DND-41 (cell line): ENCODE measurements at regions not wholly inside any gene's neighbourhood (a gene's known extent, or its start where the extent isn't known, plus 50 kb on each side); places are given as distances from the start of the nearest gene placed in this dataset.

Experiments used
- ATAC-seq: fragments of 200-7000 bp; cut with Tn5 transposase; 3 replicates; pipeline ENCODE4 v1.9.1; 2021; ENCODE audit warnings: low read depth; ENCODE audit not compliant: insufficient read depth
- DNase-seq: peaks from one replicate; pipeline ENCODE4 v3.0.0-alpha.2; 2020
- H2AFZ ChIP-seq: 2 replicates; pipeline ENCODE4 v1.6.0; 2012; ENCODE audit warnings: low read depth, low read length
- H3K27ac ChIP-seq: 2 replicates; pipeline ENCODE4 v1.5.1; 2012; ENCODE audit warnings: low read length, inconsistent platforms
- H3K27me3 ChIP-seq: fragments of 200-600 bp; sonication (generic); 2 replicates; pipeline ENCODE4 v1.6.0; 2012; ENCODE audit warnings: low read length, mild to moderate bottlenecking, inconsistent platforms; ENCODE audit not compliant: insufficient read depth, poor library complexity
- H3K36me3 ChIP-seq: 2 replicates; pipeline ENCODE4 v1.5.1; 2012; ENCODE audit warnings: low read length, inconsistent platforms; ENCODE audit not compliant: insufficient read depth
- H3K4me1 ChIP-seq: 2 replicates; pipeline ENCODE4 v1.5.1; 2012; ENCODE audit warnings: mild to moderate bottlenecking, low read length; ENCODE audit not compliant: insufficient read depth
- H3K4me2 ChIP-seq: 2 replicates; pipeline ENCODE4 v1.6.0; 2012; ENCODE audit warnings: mild to moderate bottlenecking, moderate library complexity, low read length, inconsistent platforms; ENCODE audit not compliant: insufficient read depth
- H3K4me3 ChIP-seq, 2 experiments: fragments of 200-600 bp in 1 of 2; shearing (Covaris generic) in 1 of 2; 2 replicates each; pipeline ENCODE4 v1.5.1; 2012 to 2016; ENCODE audit warnings: inconsistent platforms in 2 of 2, low read length in 2 of 2, mild to moderate bottlenecking in 2 of 2, low read depth in 1 of 2, moderate library complexity in 1 of 2
- H3K79me2 ChIP-seq: 2 replicates; pipeline ENCODE4 v1.6.0; 2012; ENCODE audit warnings: low read length, inconsistent platforms; ENCODE audit not compliant: insufficient read depth
- H3K9ac ChIP-seq: 2 replicates; pipeline ENCODE4 v1.6.0; 2012; ENCODE audit warnings: low read depth, mild to moderate bottlenecking, inconsistent platforms, low read length, moderate library complexity
- H3K9me3 ChIP-seq: 2 replicates; pipeline ENCODE4 v1.5.1; 2012; ENCODE audit warnings: low read length, moderate library complexity, mild to moderate bottlenecking, inconsistent platforms; ENCODE audit not compliant: insufficient read depth, severe bottlenecking
- H4K20me1 ChIP-seq: 2 replicates; pipeline ENCODE4 v1.6.0; 2012; ENCODE audit warnings: low read length; ENCODE audit not compliant: insufficient read depth
- EZH2 ChIP-seq: IDR thresholded peaks from 3 replicates; pipeline ENCODE4 v1.6.1; 2012; ENCODE audit warnings: borderline replicate concordance, low read depth, mild to moderate bottlenecking, moderate library complexity, low read length, inconsistent platforms; ENCODE audit not compliant: severe bottlenecking
- TF ChIP-seq, protein P1 (sequence below): IDR thresholded peaks from 2 replicates; pipeline ENCODE4 v1.5.1; 2012; ENCODE audit warnings: borderline replicate concordance, low read length, moderate library complexity, mild to moderate bottlenecking; ENCODE audit not compliant: poor library complexity, severe bottlenecking; ENCODE audit errors: extremely low read depth

GRCh38 chr1:177748080-177748801 is 221.6 kb downstream of the SEC16B start:
- ATAC-seq = no peak
- H3K4me2 ChIP-seq = no peak overlapping the region

DNA sequence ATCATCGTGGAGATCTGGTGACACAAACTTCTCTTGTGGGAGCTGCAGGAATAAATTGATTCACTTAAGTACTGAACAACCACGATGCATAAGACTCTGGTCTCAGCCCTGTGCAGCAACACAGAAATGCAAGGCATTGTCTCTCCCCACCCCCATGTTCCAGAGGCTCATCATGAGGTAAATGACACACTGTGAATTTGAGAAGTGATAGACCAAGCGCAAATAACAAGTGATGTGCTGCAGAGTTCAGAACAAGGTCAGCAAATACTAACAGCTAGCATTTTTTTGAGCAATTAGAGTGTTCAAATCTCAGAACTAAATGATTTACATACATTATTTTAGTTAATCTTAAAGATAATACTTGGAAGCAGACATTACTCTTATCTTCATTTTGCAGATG is 223.7 kb downstream of the SEC16B start:
- ATAC-seq (no peak), DNase-seq (no peak)
- Histone ChIP-seq H4K20me1 (no peaks in the 10 kb centered on the region), H3K4me2 (no peak overlapping the region), H2AFZ (no peak overlapping the region), H3K9ac (no peak overlapping the region), H3K4me3 (no peak overlapping the region), H3K79me2 (no peaks in the 10 kb centered on the region), H3K9me3 (no peaks in the 10 kb centered on the region), H3K36me3 (no peaks in the 10 kb centered on the region), H3K27me3 (no peaks in the 10 kb centered on the region), H3K27ac (no peak overlapping the region), H3K4me1 (no peaks in the 10 kb centered on the region)
- TF ChIP-seq, protein P1, sequence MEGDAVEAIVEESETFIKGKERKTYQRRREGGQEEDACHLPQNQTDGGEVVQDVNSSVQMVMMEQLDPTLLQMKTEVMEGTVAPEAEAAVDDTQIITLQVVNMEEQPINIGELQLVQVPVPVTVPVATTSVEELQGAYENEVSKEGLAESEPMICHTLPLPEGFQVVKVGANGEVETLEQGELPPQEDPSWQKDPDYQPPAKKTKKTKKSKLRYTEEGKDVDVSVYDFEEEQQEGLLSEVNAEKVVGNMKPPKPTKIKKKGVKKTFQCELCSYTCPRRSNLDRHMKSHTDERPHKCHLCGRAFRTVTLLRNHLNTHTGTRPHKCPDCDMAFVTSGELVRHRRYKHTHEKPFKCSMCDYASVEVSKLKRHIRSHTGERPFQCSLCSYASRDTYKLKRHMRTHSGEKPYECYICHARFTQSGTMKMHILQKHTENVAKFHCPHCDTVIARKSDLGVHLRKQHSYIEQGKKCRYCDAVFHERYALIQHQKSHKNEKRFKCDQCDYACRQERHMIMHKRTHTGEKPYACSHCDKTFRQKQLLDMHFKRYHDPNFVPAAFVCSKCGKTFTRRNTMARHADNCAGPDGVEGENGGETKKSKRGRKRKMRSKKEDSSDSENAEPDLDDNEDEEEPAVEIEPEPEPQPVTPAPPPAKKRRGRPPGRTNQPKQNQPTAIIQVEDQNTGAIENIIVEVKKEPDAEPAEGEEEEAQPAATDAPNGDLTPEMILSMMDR = no peak

More at GRCh38 chr1:177748080-177748801, 221.6 kb downstream of the SEC16B start:
- no peaks in the 10 kb centered on the region for H3K36me3 ChIP-seq
- no peak overlapping the region for H2AFZ ChIP-seq
- H3K9me3 ChIP-seq = no peaks in the 10 kb centered on the region
- no peaks in the 10 kb centered on the region for H3K4me1 ChIP-seq
- no peak for DNase-seq
- no peaks in the 10 kb centered on the region for H3K79me2 ChIP-seq
- H4K20me1 ChIP-seq = no peaks in the 10 kb centered on the region
- H3K4me3 ChIP-seq = no peak overlapping the region
- H3K27me3 ChIP-seq = no peaks in the 10 kb centered on the region
- H3K27ac ChIP-seq = no peak overlapping the region
- TF ChIP-seq, protein P1 = no peak
- no peak for TF ChIP-seq EZH2
- H3K9ac ChIP-seq = no peak overlapping the region

GRCh38 chr1:177744906-177745305 is 225.0 kb downstream of the SEC16B start:
- TF ChIP-seq EZH2 = no peak
- TF ChIP-seq, protein P1 = no peak
- no peak overlapping the region for H2AFZ ChIP-seq
- H3K27me3 ChIP-seq = no peaks in the 10 kb centered on the region
- H4K20me1 ChIP-seq = no peaks in the 10 kb centered on the region
- H3K4me3 ChIP-seq = no peak overlapping the region
- no peaks in the 10 kb centered on the region for H3K36me3 ChIP-seq
- no peaks in the 10 kb centered on the region for H3K4me1 ChIP-seq
- H3K27ac ChIP-seq = no peak overlapping the region
- no peaks in the 10 kb centered on the region for H3K79me2 ChIP-seq
- no peak for ATAC-seq
- no peaks in the 10 kb centered on the region for H3K9me3 ChIP-seq
- no peak overlapping the region for H3K9ac ChIP-seq
- no peak for DNase-seq
- H3K4me2 ChIP-seq = no peak overlapping the region

GRCh38 chr1:177741476-177741875 is 228.4 kb downstream of the SEC16B start:
- H3K4me2 ChIP-seq = no peak overlapping the region
- no peaks in the 10 kb centered on the region for H4K20me1 ChIP-seq
- ATAC-seq (no peak), DNase-seq (no peak)
- TF ChIP-seq EZH2 = no peak
- TF ChIP-seq, protein P1 = no peak
- H3K27me3 ChIP-seq = no peaks in the 10 kb centered on the region
- H2AFZ ChIP-seq = no peak overlapping the region
- no peak overlapping the region for H3K27ac ChIP-seq
- H3K9ac ChIP-seq = no peak overlapping the region
- no peaks in the 10 kb centered on the region for H3K9me3 ChIP-seq
- no peaks in the 10 kb centered on the region for H3K36me3 ChIP-seq
- H3K4me3 ChIP-seq = no peak overlapping the region
- H3K79me2 ChIP-seq = no peaks in the 10 kb centered on the region
- no peaks in the 10 kb centered on the region for H3K4me1 ChIP-seq
